ENCODE measurements at regions not wholly inside any gene's neighbourhood (a gene's known extent, or its start where the extent isn't known, plus 50 kb on each side); places are given as distances from the start of the nearest gene placed in this dataset.
"Not testable (repeated sequence)": the region's sequence is repeated elsewhere in the genome, so short reads cannot be mapped to it uniquely, and the experiment has no call there.

DNA sequence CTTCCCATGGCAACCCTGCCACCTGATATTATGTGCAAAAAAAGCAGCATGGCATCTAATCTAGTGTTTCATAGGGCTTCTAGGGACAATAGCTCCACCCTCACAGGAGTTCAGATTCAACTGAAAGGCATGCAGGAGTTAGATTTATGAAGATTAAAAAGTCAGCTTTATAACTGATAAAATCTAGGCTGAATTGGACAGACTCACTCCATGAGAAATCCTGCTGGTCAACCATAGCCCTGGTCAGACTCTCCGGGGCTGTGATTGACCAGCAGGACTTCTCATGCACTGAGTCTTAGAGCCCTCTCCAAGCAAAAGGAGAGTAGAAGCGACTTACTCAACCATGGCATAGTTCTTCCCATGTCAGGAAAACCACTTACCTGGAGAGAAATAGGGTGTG lies 345.4 kb downstream of the NEBL start:
- H3K9ac ChIP-seq (ENCODE audit: low read length in 5 of 5): no peak overlapping the region
- H3K4me3 ChIP-seq (ENCODE audit: low read depth in 1 of 5, low read length in 5 of 5): no peak overlapping the region
- peaks cover 0 to 4% (median 0%) of the 10 kb centered on the region in 5 donors for H3K9me3 ChIP-seq (ENCODE audit: control insufficient read depth in 5 of 5, low read length in 5 of 5)
- H3K4me1 ChIP-seq (ENCODE audit: control insufficient read depth in 5 of 5, insufficient read depth in 5 of 5, low read length in 5 of 5): peaks cover 0 to 9% (median 3%) of the 10 kb centered on the region in 5 donors
- no peaks in the 10 kb centered on the region for H3K36me3 ChIP-seq (ENCODE audit: control insufficient read depth in 5 of 5, insufficient read depth in 5 of 5, low read length in 5 of 5)
- H3K27me3 ChIP-seq (ENCODE audit: control insufficient read depth in 5 of 5, insufficient read depth in 4 of 5, low read length in 5 of 5): no peaks in the 10 kb centered on the region
- H3K27ac ChIP-seq (ENCODE audit: low read depth, low read length): no peak overlapping the region

GRCh38 chr10:20535897-20536881 lies 360.9 kb downstream of the NEBL start:
- Histone ChIP-seq H3K4me1 (ENCODE audit: control insufficient read depth in 5 of 5, insufficient read depth in 5 of 5, low read length in 5 of 5) (no peaks in the 10 kb centered on the region), H3K4me3 (ENCODE audit: low read depth in 1 of 5, low read length in 5 of 5) (no peak overlapping the region), H3K9me3 (ENCODE audit: control insufficient read depth in 5 of 5, low read length in 5 of 5) (no peaks in the 10 kb centered on the region), H3K27ac (ENCODE audit: low read depth, low read length) (no peak overlapping the region), H3K9ac (ENCODE audit: low read length in 5 of 5) (no peak overlapping the region), H3K27me3 (ENCODE audit: control insufficient read depth in 5 of 5, insufficient read depth in 4 of 5, low read length in 5 of 5) (no peaks in the 10 kb centered on the region), H3K36me3 (ENCODE audit: control insufficient read depth in 5 of 5, insufficient read depth in 5 of 5, low read length in 5 of 5) (no peaks in the 10 kb centered on the region)

DNA sequence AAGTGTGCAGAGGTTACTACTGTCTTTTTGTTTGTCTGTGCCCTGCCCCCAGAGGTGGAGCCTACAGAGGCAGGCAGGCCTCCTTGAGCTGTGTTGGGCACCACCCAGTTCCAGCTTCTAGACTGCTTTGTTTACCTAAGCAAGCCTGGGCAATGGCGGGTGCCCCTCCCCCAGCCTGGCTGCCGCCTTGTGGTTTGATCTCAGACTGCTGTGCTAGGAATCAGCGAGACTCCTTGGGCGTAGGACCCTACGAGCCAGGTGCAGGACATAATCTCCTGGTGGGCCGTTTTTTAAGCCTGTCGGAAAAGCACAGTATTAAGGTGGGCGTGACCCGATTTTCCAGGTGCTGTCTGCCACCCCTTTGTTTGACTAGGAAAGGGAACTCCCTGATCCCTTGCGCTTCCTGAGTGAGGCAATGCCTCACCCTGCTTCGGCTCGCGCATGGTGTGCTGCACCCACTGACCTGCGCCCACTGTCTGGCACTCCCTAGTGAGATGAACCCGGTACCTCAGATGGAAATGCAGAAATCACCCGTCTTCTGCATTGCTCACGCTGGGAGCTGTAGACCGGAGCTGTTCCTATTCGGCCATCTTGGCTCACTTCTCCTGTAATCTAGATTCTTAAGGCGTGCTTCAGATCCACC lies 365.7 kb downstream of the NEBL start:
- not testable (repeated sequence) for H3K9ac ChIP-seq (ENCODE audit: low read length in 5 of 5); H3K4me3 ChIP-seq (ENCODE audit: low read depth in 1 of 5, low read length in 5 of 5); H3K27ac ChIP-seq (ENCODE audit: low read depth, low read length); H3K36me3 ChIP-seq (ENCODE audit: control insufficient read depth in 5 of 5, insufficient read depth in 5 of 5, low read length in 5 of 5); H3K9me3 ChIP-seq (ENCODE audit: control insufficient read depth in 5 of 5, low read length in 5 of 5); H3K27me3 ChIP-seq (ENCODE audit: control insufficient read depth in 5 of 5, insufficient read depth in 4 of 5, low read length in 5 of 5); H3K4me1 ChIP-seq (ENCODE audit: control insufficient read depth in 5 of 5, insufficient read depth in 5 of 5, low read length in 5 of 5)

GRCh38 chr10:20521186-20521585 lies 375.9 kb downstream of the NEBL start:
- Histone ChIP-seq H3K4me1 (ENCODE audit: control insufficient read depth in 5 of 5, insufficient read depth in 5 of 5, low read length in 5 of 5) (no peaks in the 10 kb centered on the region), H3K9ac (ENCODE audit: low read length in 5 of 5) (no peak overlapping the region), H3K27me3 (ENCODE audit: control insufficient read depth in 5 of 5, insufficient read depth in 4 of 5, low read length in 5 of 5) (no peaks in the 10 kb centered on the region), H3K36me3 (ENCODE audit: control insufficient read depth in 5 of 5, insufficient read depth in 5 of 5, low read length in 5 of 5) (no peaks in the 10 kb centered on the region), H3K27ac (ENCODE audit: low read depth, low read length) (no peak overlapping the region), H3K4me3 (ENCODE audit: low read depth in 1 of 5, low read length in 5 of 5) (no peak overlapping the region), H3K9me3 (ENCODE audit: control insufficient read depth in 5 of 5, low read length in 5 of 5) (peaks cover 0 to 3% (median 0%) of the 10 kb centered on the region in 5 donors)

GRCh38 chr10:20515654-20516053 lies 381.5 kb downstream of the NEBL start:
- Histone ChIP-seq H3K9me3 (ENCODE audit: control insufficient read depth in 5 of 5, low read length in 5 of 5) (no peaks in the 10 kb centered on the region), H3K4me1 (ENCODE audit: control insufficient read depth in 5 of 5, insufficient read depth in 5 of 5, low read length in 5 of 5) (no peaks in the 10 kb centered on the region), H3K9ac (ENCODE audit: low read length in 5 of 5) (no peak overlapping the region), H3K36me3 (ENCODE audit: control insufficient read depth in 5 of 5, insufficient read depth in 5 of 5, low read length in 5 of 5) (no peaks in the 10 kb centered on the region), H3K27ac (ENCODE audit: low read depth, low read length) (no peak overlapping the region), H3K4me3 (ENCODE audit: low read depth in 1 of 5, low read length in 5 of 5) (no peak overlapping the region), H3K27me3 (ENCODE audit: control insufficient read depth in 5 of 5, insufficient read depth in 4 of 5, low read length in 5 of 5) (no peaks in the 10 kb centered on the region)

- no peaks in the 10 kb centered on the region for H3K27me3 ChIP-seq (ENCODE audit: control insufficient read depth in 5 of 5, insufficient read depth in 4 of 5, low read length in 5 of 5)
- no peak overlapping the region for H3K4me3 ChIP-seq (ENCODE audit: low read depth in 1 of 5, low read length in 5 of 5)
- H3K9me3 ChIP-seq (ENCODE audit: control insufficient read depth in 5 of 5, low read length in 5 of 5): peaks cover 0 to 3% (median 0%) of the 10 kb centered on the region in 5 donors
- no peaks in the 10 kb centered on the region for H3K4me1 ChIP-seq (ENCODE audit: control insufficient read depth in 5 of 5, insufficient read depth in 5 of 5, low read length in 5 of 5)
- H3K9ac ChIP-seq (ENCODE audit: low read length in 5 of 5): no peak overlapping the region
- no peaks in the 10 kb centered on the region for H3K36me3 ChIP-seq (ENCODE audit: control insufficient read depth in 5 of 5, insufficient read depth in 5 of 5, low read length in 5 of 5)
- H3K27ac ChIP-seq (ENCODE audit: low read depth, low read length): no peak overlapping the region
Observed at GRCh38 chr10:20512631-20513030, 384.5 kb downstream of the NEBL start.

DNA sequence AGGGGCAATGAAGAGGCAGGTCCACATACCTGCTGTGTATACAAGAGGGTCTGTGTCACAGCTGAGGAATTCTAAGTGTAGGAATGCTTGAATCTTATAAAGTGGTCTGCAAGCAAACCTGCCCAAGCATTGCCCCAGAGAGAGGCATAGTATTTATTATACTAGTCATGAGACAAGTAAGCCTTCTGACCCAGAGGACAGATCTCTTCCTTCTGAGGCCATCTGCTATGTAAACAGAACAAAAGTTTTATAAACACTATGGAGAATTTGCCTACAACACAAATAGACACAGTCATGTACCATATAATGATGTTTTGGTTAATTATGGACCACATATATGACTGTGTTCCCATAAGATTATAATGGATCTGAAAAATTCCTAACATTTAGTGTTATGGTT lies 388.2 kb downstream of the NEBL start:
- H3K36me3 ChIP-seq (ENCODE audit: control insufficient read depth in 5 of 5, insufficient read depth in 5 of 5, low read length in 5 of 5): no peaks in the 10 kb centered on the region
- H3K9me3 ChIP-seq (ENCODE audit: control insufficient read depth in 5 of 5, low read length in 5 of 5): peaks cover 0 to 3% (median 0%) of the 10 kb centered on the region in 5 donors
- no peaks in the 10 kb centered on the region for H3K4me1 ChIP-seq (ENCODE audit: control insufficient read depth in 5 of 5, insufficient read depth in 5 of 5, low read length in 5 of 5)
- no peak overlapping the region for H3K9ac ChIP-seq (ENCODE audit: low read length in 5 of 5)
- no peak overlapping the region for H3K4me3 ChIP-seq (ENCODE audit: low read depth in 1 of 5, low read length in 5 of 5)
- H3K27me3 ChIP-seq (ENCODE audit: control insufficient read depth in 5 of 5, insufficient read depth in 4 of 5, low read length in 5 of 5): no peaks in the 10 kb centered on the region
- no peak overlapping the region for H3K27ac ChIP-seq (ENCODE audit: low read depth, low read length)

DNA sequence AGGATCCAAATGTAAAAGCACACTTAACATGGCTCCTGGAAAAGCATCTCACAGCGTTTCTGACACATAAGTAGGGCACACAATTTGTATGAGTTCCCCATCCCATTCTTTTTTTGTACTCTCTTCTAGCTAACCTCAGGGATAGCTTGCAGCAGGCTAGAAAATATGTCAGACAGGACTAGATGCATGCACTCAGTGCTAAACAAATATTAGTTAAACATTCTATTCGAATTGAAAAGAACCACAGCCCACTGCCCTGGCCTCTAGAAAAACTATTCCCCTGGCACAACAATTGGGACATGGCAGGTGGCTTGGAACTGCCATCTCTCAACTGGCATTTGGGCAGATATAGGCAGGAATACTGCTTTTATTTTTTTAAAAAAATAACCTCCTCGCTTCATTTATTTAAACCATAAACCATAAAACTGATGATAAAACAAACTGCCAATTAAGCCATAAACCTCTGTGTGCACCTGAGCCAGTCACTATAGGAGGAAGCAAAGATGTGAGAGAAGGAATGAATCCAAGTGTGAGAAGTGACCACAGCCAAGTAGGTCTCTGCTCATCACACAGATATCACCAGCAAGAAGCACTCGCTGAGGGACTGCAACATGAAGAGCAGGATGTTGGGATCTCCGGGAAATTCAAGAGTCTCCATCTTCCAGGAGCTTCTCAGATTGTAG lies 394.1 kb downstream of the NEBL start:
- H3K4me1 ChIP-seq (ENCODE audit: control insufficient read depth in 5 of 5, insufficient read depth in 5 of 5, low read length in 5 of 5): no peaks in the 10 kb centered on the region
- H3K9ac ChIP-seq (ENCODE audit: low read length in 5 of 5): no peak overlapping the region
- H3K9me3 ChIP-seq (ENCODE audit: control insufficient read depth in 5 of 5, low read length in 5 of 5): no peaks in the 10 kb centered on the region
- H3K27ac ChIP-seq (ENCODE audit: low read depth, low read length): no peak overlapping the region
- no peaks in the 10 kb centered on the region for H3K36me3 ChIP-seq (ENCODE audit: control insufficient read depth in 5 of 5, insufficient read depth in 5 of 5, low read length in 5 of 5)
- H3K27me3 ChIP-seq (ENCODE audit: control insufficient read depth in 5 of 5, insufficient read depth in 4 of 5, low read length in 5 of 5): no peaks in the 10 kb centered on the region
- no peak overlapping the region for H3K4me3 ChIP-seq (ENCODE audit: low read depth in 1 of 5, low read length in 5 of 5)

- no peak overlapping the region for H3K4me3 ChIP-seq (ENCODE audit: low read depth in 1 of 5, low read length in 5 of 5)
Observed at GRCh38 chr10:20494474-20494873, 402.6 kb downstream of the NEBL start.

DNA sequence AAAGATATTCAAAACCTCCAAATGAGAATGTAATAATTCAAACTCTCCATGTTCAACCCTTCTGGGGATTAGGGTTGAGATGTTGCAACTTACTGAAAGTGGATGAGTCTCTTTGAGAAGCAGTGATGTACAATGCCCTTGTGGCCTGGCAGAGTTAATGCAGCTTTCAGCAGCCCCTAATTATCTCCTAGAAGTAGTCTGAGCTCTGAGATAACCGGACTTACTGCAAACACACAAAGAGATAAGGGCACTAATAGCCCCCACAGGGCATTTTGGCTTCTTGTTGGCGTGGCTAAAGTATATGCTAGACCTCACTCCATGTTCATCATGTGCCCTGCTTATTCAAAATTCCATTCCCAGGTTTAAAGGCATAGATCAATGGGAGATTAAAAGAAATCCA lies 404.7 kb downstream of the NEBL start:
- Histone ChIP-seq H3K4me1 (ENCODE audit: control insufficient read depth in 5 of 5, insufficient read depth in 5 of 5, low read length in 5 of 5) (no peaks in the 10 kb centered on the region), H3K9me3 (ENCODE audit: control insufficient read depth in 5 of 5, low read length in 5 of 5) (peaks cover 0 to 11% (median 0%) of the 10 kb centered on the region in 5 donors), H3K4me3 (ENCODE audit: low read depth in 1 of 5, low read length in 5 of 5) (no peak overlapping the region), H3K27me3 (ENCODE audit: control insufficient read depth in 5 of 5, insufficient read depth in 4 of 5, low read length in 5 of 5) (no peaks in the 10 kb centered on the region), H3K36me3 (ENCODE audit: control insufficient read depth in 5 of 5, insufficient read depth in 5 of 5, low read length in 5 of 5) (no peaks in the 10 kb centered on the region), H3K9ac (ENCODE audit: low read length in 5 of 5) (no peak overlapping the region), H3K27ac (ENCODE audit: low read depth, low read length) (no peak overlapping the region)

More at GRCh38 chr10:20494474-20494873, 402.6 kb downstream of the NEBL start:
- no peaks in the 10 kb centered on the region for H3K4me1 ChIP-seq (ENCODE audit: control insufficient read depth in 5 of 5, insufficient read depth in 5 of 5, low read length in 5 of 5)
- no peaks in the 10 kb centered on the region for H3K36me3 ChIP-seq (ENCODE audit: control insufficient read depth in 5 of 5, insufficient read depth in 5 of 5, low read length in 5 of 5)
- H3K27me3 ChIP-seq (ENCODE audit: control insufficient read depth in 5 of 5, insufficient read depth in 4 of 5, low read length in 5 of 5): no peaks in the 10 kb centered on the region
- H3K9me3 ChIP-seq (ENCODE audit: control insufficient read depth in 5 of 5, low read length in 5 of 5): peaks cover 0 to 11% (median 0%) of the 10 kb centered on the region in 5 donors
- no peak overlapping the region for H3K9ac ChIP-seq (ENCODE audit: low read length in 5 of 5)
- H3K27ac ChIP-seq (ENCODE audit: low read depth, low read length): no peak overlapping the region
